Kidney (tissue), 13 donors: ENCODE measurements at regions not wholly inside any gene's neighbourhood (a gene's known extent, or its start where the extent isn't known, plus 50 kb on each side); places are given as distances from the start of the nearest gene placed in this dataset.

Source experiments
- DNase-seq, 5 donors: peaks; one replicate each; pipeline ENCODE4 v3.0.0-alpha.2; 2013 to 2020
- FAIRE-seq: peaks from 2 replicates; lab custom pipeline; 2012; peaks lifted over from hg19 to GRCh38; lab: Jason Lieb, UNC
- H3K27ac ChIP-seq, 2 donors: one replicate each; pipeline ENCODE4 v1.7.0; 2013; ENCODE audit warnings: low read depth in 2 of 2, low read length in 2 of 2, inconsistent platforms in 1 of 2
- H3K27me3 ChIP-seq: one replicate; pipeline ENCODE4 v1.7.1; 2013; ENCODE audit warnings: low read length, inconsistent platforms; ENCODE audit not compliant: control insufficient read depth, insufficient read depth
- H3K36me3 ChIP-seq, 3 donors: one replicate each; pipeline versions ENCODE4 v1.7.0 to v1.7.1; 2013; ENCODE audit warnings: low read length in 3 of 3, control low read depth in 1 of 3, inconsistent platforms in 1 of 3; ENCODE audit not compliant: insufficient read depth in 3 of 3, control insufficient read depth in 2 of 3
- H3K4me1 ChIP-seq, 3 donors: one replicate each; pipeline versions ENCODE4 v1.7.0 to v1.7.1; 2013; ENCODE audit warnings: low read length in 3 of 3, inconsistent platforms in 1 of 3, low read depth in 1 of 3; ENCODE audit not compliant: control insufficient read depth in 2 of 3, insufficient read depth in 2 of 3
- H3K4me3 ChIP-seq, 3 donors: one replicate each; pipeline versions ENCODE4 v1.7.0 to v1.8.1; 2013; ENCODE audit warnings: low read length in 3 of 3, control low read depth in 1 of 3, inconsistent platforms in 1 of 3
- H3K9ac ChIP-seq, 3 donors: one replicate each; pipeline versions ENCODE4 v1.7.0 to v1.7.1; 2013; ENCODE audit warnings: low read length in 3 of 3, control low read depth in 1 of 3, inconsistent platforms in 1 of 3
- H3K9me3 ChIP-seq, 3 donors: one replicate each; pipeline versions ENCODE4 v1.7.0 to v1.7.1; 2013; ENCODE audit warnings: low read length in 3 of 3, control low read depth in 1 of 3, inconsistent platforms in 1 of 3; ENCODE audit not compliant: control insufficient read depth in 2 of 3, insufficient read depth in 1 of 3
- intact Hi-C: fragments of 100-400 bp; cut with DNase I; formaldehyde crosslinking; loops from one replicate; pipeline ENCODE4 v1.11.1; 2022
- TF ChIP-seq, protein P1 (sequence below): IDR thresholded peaks from 3 replicates; pipeline ENCODE4 v1.5.1; 2012; ENCODE audit warnings: mild to moderate bottlenecking, moderate library complexity, borderline replicate concordance; ENCODE audit not compliant: insufficient read depth; ENCODE audit errors: extremely low read depth
- donor health status: control.
- donor health status: control.
- donor health status: control.
- donor health status: control.
- donor health status: control.
- donor health status: DM: yes; HTN: yes; CAD: no.
- donor health status: Normal renal cell carcinoma (clear cell type).

DNA sequence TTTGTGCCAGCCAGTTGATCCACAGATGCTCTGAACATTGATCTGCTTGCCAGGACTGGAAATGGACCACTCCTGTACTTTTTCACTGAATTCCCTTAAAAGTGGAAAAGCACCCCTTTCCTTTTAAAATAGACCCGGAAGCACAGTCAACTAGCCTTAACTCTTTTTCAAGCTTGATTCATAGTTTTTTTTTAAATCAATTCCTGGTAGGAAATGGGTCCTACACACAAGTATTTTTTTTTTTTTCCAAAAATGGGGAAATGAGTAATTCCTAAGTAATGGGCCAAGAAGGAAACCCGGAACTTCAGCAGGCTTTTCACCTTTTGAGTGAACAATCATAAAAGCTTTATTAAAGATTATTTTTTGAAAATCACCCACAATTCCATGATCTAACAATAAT, 234.4 kb upstream of the ADAMTS9 start:
- DNase-seq (no peak), FAIRE-seq (no peak)
- no peaks in the 10 kb centered on the region for H3K9me3 ChIP-seq
- intact Hi-C loops: no loop called here
- H3K27ac ChIP-seq: no peak overlapping the region
- H3K4me3 ChIP-seq: no peak overlapping the region
- no peak overlapping the region for H3K9ac ChIP-seq
- no peaks in the 10 kb centered on the region for H3K36me3 ChIP-seq
- peaks cover 0 to 3% (median 0%) of the 10 kb centered on the region in 3 donors for H3K4me1 ChIP-seq
- H3K27me3 ChIP-seq: no peaks in the 10 kb centered on the region
- TF ChIP-seq, protein P1, sequence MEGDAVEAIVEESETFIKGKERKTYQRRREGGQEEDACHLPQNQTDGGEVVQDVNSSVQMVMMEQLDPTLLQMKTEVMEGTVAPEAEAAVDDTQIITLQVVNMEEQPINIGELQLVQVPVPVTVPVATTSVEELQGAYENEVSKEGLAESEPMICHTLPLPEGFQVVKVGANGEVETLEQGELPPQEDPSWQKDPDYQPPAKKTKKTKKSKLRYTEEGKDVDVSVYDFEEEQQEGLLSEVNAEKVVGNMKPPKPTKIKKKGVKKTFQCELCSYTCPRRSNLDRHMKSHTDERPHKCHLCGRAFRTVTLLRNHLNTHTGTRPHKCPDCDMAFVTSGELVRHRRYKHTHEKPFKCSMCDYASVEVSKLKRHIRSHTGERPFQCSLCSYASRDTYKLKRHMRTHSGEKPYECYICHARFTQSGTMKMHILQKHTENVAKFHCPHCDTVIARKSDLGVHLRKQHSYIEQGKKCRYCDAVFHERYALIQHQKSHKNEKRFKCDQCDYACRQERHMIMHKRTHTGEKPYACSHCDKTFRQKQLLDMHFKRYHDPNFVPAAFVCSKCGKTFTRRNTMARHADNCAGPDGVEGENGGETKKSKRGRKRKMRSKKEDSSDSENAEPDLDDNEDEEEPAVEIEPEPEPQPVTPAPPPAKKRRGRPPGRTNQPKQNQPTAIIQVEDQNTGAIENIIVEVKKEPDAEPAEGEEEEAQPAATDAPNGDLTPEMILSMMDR: no peak

DNA sequence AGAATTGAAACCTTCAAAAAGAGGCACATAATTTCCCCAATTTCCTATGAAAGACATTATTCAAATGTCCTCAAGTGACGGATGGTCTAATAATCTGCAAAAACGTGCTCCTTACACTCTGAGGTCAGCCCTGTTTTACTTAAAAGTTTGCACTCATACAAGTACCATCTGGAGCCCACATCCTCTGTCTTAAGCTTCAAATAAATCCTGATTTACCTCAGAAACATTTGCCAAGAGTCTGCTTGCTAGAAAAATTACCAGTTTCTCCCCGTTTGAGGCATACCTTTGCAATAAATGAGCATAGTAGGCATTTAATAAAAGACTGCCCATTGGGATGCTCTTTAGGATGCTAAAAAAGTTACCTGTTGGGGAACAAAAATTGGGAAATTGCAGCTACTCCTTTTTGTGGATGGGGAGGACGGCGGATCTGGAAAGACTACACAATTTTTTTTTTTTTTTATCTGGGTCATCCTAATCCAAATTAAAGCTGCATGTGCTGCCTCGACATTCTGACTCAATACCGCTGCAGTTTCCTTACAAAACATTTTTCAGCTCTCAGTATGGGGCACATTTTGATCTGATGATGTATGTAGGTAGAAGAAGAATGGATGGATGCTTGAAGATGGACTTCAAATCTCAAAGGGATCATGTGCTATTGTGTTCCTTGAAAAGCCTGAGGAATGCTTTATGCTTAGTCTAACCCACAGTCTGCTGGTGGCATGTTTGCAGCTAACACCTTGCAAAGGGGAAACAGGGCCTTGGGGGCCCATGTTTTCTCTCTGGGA, 233.7 kb upstream of the ADAMTS9 start:
- H3K4me3 ChIP-seq: no peak overlapping the region
- H3K27me3 ChIP-seq: no peaks in the 10 kb centered on the region
- FAIRE-seq (no peak), DNase-seq (no peak)
- TF ChIP-seq, protein P1: no peak
- no peak overlapping the region for H3K9ac ChIP-seq
- no peak overlapping the region for H3K27ac ChIP-seq
- H3K36me3 ChIP-seq: no peaks in the 10 kb centered on the region
- intact Hi-C loops: no loop called here
- H3K9me3 ChIP-seq: no peaks in the 10 kb centered on the region
- peaks cover 0 to 3% (median 0%) of the 10 kb centered on the region in 3 donors for H3K4me1 ChIP-seq

DNA sequence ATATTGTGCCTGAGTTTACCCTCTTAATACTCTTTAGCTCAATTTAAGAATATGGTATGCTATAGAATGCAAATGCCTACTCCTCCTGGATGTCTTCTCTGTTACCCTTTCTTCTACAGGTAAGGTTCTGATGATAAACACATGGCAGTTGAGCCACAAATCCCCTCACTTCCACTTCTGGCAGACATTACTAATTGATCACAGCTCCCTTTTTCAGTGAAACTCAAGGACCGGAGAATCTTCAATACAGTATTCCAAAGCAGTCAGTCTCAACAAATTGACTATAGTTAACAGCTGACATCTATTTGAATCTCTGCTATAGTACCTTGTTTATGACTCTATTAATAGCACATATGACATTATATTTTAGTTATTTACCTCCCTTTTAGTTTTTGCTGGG, 232.1 kb upstream of the ADAMTS9 start:
- intact Hi-C loops: no loop called here
- Histone ChIP-seq H3K9ac (no peak overlapping the region), H3K36me3 (no peaks in the 10 kb centered on the region), H3K9me3 (no peaks in the 10 kb centered on the region), H3K27ac (no peak overlapping the region), H3K4me1 (peaks cover 0 to 3% (median 0%) of the 10 kb centered on the region in 3 donors), H3K4me3 (no peak overlapping the region), H3K27me3 (no peaks in the 10 kb centered on the region)
- TF ChIP-seq, protein P1: no peak
- DNase-seq (no peak), FAIRE-seq (no peak)
